ENCODE measurements at regions not wholly inside any gene's neighbourhood (a gene's known extent, or its start where the extent isn't known, plus 50 kb on each side); places are given as distances from the start of the nearest gene placed in this dataset.

- FAIRE-seq (no peak), DNase-seq (ENCODE audit: low read depth, low spot score) (no peak)
- H3K4me2 ChIP-seq (ENCODE audit: control insufficient read depth, extremely low read depth, insufficient read depth, low read depth, low read length) = no peak overlapping the region
- no peaks in the 10 kb centered on the region for H3K79me2 ChIP-seq (ENCODE audit: control insufficient read depth, insufficient read depth, low read length)
- H3K9ac ChIP-seq (ENCODE audit: control insufficient read depth, extremely low read depth, insufficient read depth, low read length) = no peak overlapping the region
- no peak overlapping the region for H2AFZ ChIP-seq (ENCODE audit: control insufficient read depth, low read length)
- H3K9me3 ChIP-seq (ENCODE audit: control insufficient read depth, low read depth, low read length) = no peaks in the 10 kb centered on the region
- no peaks in the 10 kb centered on the region for H3K36me3 ChIP-seq (ENCODE audit: control insufficient read depth in 2 of 2, extremely low read depth in 1 of 2, insufficient read depth in 2 of 2, low read length in 2 of 2)
- H3K27ac ChIP-seq (ENCODE audit: control insufficient read depth, insufficient read depth, low read length) = no peak overlapping the region
- H3K9me1 ChIP-seq (ENCODE audit: control insufficient read depth, extremely low read depth, insufficient read depth, low read length) = no peaks in the 10 kb centered on the region
- no peak for TF ChIP-seq CTCF (optimal IDR thresholded peaks at IDR 0.05 in 1 of 3, IDR thresholded peaks at IDR 0.05 in 1 of 3, conservative IDR thresholded peaks at IDR 0.05 in 1 of 3; ENCODE audit: extremely low read depth in 1 of 3, insufficient read depth in 2 of 3, low read length in 3 of 3)
- no peak for TF ChIP-seq EZH2 (IDR thresholded peaks at IDR 0.05; ENCODE audit: low read length)
- H3K4me3 ChIP-seq (ENCODE audit: control insufficient read depth in 2 of 3, extremely low read depth in 1 of 3, insufficient read depth in 2 of 3, low read depth in 1 of 3, low read length in 3 of 3) = no peak overlapping the region
- dilution Hi-C loops (cut with MboI; ENCODE audit: extremely low pct_ligation_motif_present, low sequenced_read_pairs) = no loop called here
- H3K27me3 ChIP-seq (ENCODE audit: control insufficient read depth, extremely low read depth, insufficient read depth, low read length) = no peaks in the 10 kb centered on the region
- no peaks in the 10 kb centered on the region for H4K20me1 ChIP-seq (ENCODE audit: control insufficient read depth, extremely low read depth, insufficient read depth, low read length)
- H3K4me1 ChIP-seq (ENCODE audit: control insufficient read depth, extremely low read depth, insufficient read depth, low read length) = peaks cover 28% of the 10 kb centered on the region
Observed at GRCh38 chr9:17009071-17009470, 125.8 kb upstream of the CNTLN start.

GRCh38 chr9:17005056-17005823, 129.6 kb upstream of the CNTLN start:
- peak overlapping the region in 2 of 3 experiments; percentile 30 to 48 for H3K4me3 ChIP-seq (ENCODE audit: control insufficient read depth in 2 of 3, extremely low read depth in 1 of 3, insufficient read depth in 2 of 3, low read depth in 1 of 3, low read length in 3 of 3)
- H4K20me1 ChIP-seq (ENCODE audit: control insufficient read depth, extremely low read depth, insufficient read depth, low read length) = no peaks in the 10 kb centered on the region
- dilution Hi-C loops (cut with MboI; ENCODE audit: extremely low pct_ligation_motif_present, low sequenced_read_pairs) = no loop called here
- H3K9me3 ChIP-seq (ENCODE audit: control insufficient read depth, low read depth, low read length) = no peaks in the 10 kb centered on the region
- H3K27me3 ChIP-seq (ENCODE audit: control insufficient read depth, extremely low read depth, insufficient read depth, low read length) = no peaks in the 10 kb centered on the region
- H2AFZ ChIP-seq (ENCODE audit: control insufficient read depth, low read length) = peak overlapping the region; percentile 72
- no peaks in the 10 kb centered on the region for H3K79me2 ChIP-seq (ENCODE audit: control insufficient read depth, insufficient read depth, low read length)
- H3K4me1 ChIP-seq (ENCODE audit: control insufficient read depth, extremely low read depth, insufficient read depth, low read length) = peaks cover 12% of the 10 kb centered on the region
- H3K9me1 ChIP-seq (ENCODE audit: control insufficient read depth, extremely low read depth, insufficient read depth, low read length) = no peaks in the 10 kb centered on the region
- TF ChIP-seq CTCF (optimal IDR thresholded peaks at IDR 0.05 in 1 of 3, IDR thresholded peaks at IDR 0.05 in 1 of 3, conservative IDR thresholded peaks at IDR 0.05 in 1 of 3; ENCODE audit: extremely low read depth in 1 of 3, insufficient read depth in 2 of 3, low read length in 3 of 3) = no peak
- no peak for TF ChIP-seq EZH2 (IDR thresholded peaks at IDR 0.05; ENCODE audit: low read length)
- peak; percentile 70 for FAIRE-seq
- peak overlapping the region; percentile 49 for H3K9ac ChIP-seq (ENCODE audit: control insufficient read depth, extremely low read depth, insufficient read depth, low read length)
- no peak for DNase-seq (ENCODE audit: low read depth, low spot score)
- H3K36me3 ChIP-seq (ENCODE audit: control insufficient read depth in 2 of 2, extremely low read depth in 1 of 2, insufficient read depth in 2 of 2, low read length in 2 of 2) = no peaks in the 10 kb centered on the region
- H3K4me2 ChIP-seq (ENCODE audit: control insufficient read depth, extremely low read depth, insufficient read depth, low read depth, low read length) = peak overlapping the region; percentile 72
- H3K27ac ChIP-seq (ENCODE audit: control insufficient read depth, insufficient read depth, low read length) = peak overlapping the region; percentile 45

All from keratinocyte (primary cell).